K562 (cell line): ENCODE measurements at regions not wholly inside any gene's neighbourhood (a gene's known extent, or its start where the extent isn't known, plus 50 kb on each side); places are given as distances from the start of the nearest gene placed in this dataset.

Source experiments
- ATAC-seq: fragments of 200-7000 bp; cut with Tn5 transposase; 3 replicates; pipeline ENCODE4 v1.9.1; 2020; ENCODE audit warnings: moderate library complexity
- BruUV-seq: library from RNA; stranded (reverse); fragments of 400-500 nt; replicated peaks from 2 replicates; lab custom pipeline; 2021; lab: Mats Ljungman, UMichigan
- CTCF ChIA-PET: fragments of 300-600 bp; formaldehyde crosslinking; extraction: SDS; loops from one replicate; lab custom pipeline; 2021; ENCODE audit warnings: low intra/inter-chr PET ratio; lab: Yijun Ruan, JAX
- POLR2A ChIA-PET: fragments of 300-600, 350-650 bp; sonication (Branson Sonifier 250); formaldehyde crosslinking; extraction: SDS; loops from one replicate; lab custom pipeline; 2021; ENCODE audit warnings: antibody characterized with exemption, inconsistent platforms; lab: Yijun Ruan, JAX
- DNase-seq, 4 experiments: peaks; one replicate each; pipeline versions ENCODE4 v3.0.0 to v3.0.0-alpha.2; 2011 to 2018; ENCODE audit warnings: low spot score in 3 of 4, mixed read lengths in 3 of 4; ENCODE audit errors: extremely low read depth in 1 of 4
- FAIRE-seq: peaks from 2 replicates; lab custom pipeline; 2011; peaks lifted over from hg19 to GRCh38; lab: Jason Lieb, UNC
- H2AFZ ChIP-seq: 2 replicates; pipeline ENCODE4 v1.6.0; 2011; ENCODE audit warnings: low read depth, low read length, control low read depth, inconsistent platforms
- H3K27ac ChIP-seq: fragments of 200-600 bp; 3 replicates; pipeline ENCODE4 v1.8.0; 2011; ENCODE audit warnings: low read depth, mild to moderate bottlenecking, control low read depth, inconsistent platforms, low read length, moderate library complexity, mixed read lengths; ENCODE audit errors: extremely low read depth
- H3K27me3 ChIP-seq, 2 experiments: fragments of 300-600 bp in 1 of 2; 2 replicates in 1 of 2; 3 replicates in 1 of 2; pipeline versions ENCODE4 v1.6.0 to v1.8.0; 2011; ENCODE audit warnings: inconsistent platforms in 2 of 2, low read length in 2 of 2, mild to moderate bottlenecking in 1 of 2, mixed read lengths in 1 of 2, moderate library complexity in 1 of 2; ENCODE audit not compliant: control insufficient read depth in 2 of 2, insufficient read depth in 2 of 2
- H3K36me3 ChIP-seq: fragments of 300-600 bp; 3 replicates; pipeline ENCODE4 v1.8.0; 2011; ENCODE audit warnings: mild to moderate bottlenecking, low read length, inconsistent platforms; ENCODE audit not compliant: control insufficient read depth, insufficient read depth
- H3K4me1 ChIP-seq, 2 experiments: fragments of 200-600 bp in 1 of 2; replicated peaks in 1 of 2; 2 replicates in 1 of 2; 3 replicates in 1 of 2; pipeline versions ENCODE4 v1.5.1 to v1.8.0; 2011; ENCODE audit warnings: inconsistent platforms in 2 of 2, low read length in 2 of 2, mild to moderate bottlenecking in 1 of 2, mixed read lengths in 1 of 2, moderate library complexity in 1 of 2; ENCODE audit not compliant: control insufficient read depth in 2 of 2, insufficient read depth in 2 of 2
- H3K4me2 ChIP-seq: 2 replicates; pipeline ENCODE4 v1.6.1; 2011; ENCODE audit warnings: low read length, control low read depth, inconsistent platforms, mixed read lengths; ENCODE audit not compliant: insufficient read depth
- H3K4me3 ChIP-seq: fragments of 200-600 bp; sonication (generic), shearing (Covaris generic); 2 replicates; pipeline ENCODE4 v1.5.1; 2016; ENCODE audit warnings: control low read depth, inconsistent platforms
- H3K79me2 ChIP-seq: fragments of 200-600 bp; 3 replicates; pipeline ENCODE4 v1.8.0; 2011; ENCODE audit warnings: low read length, inconsistent platforms; ENCODE audit not compliant: control insufficient read depth, insufficient read depth
- H3K9ac ChIP-seq, 2 experiments: 2 replicates each; pipeline versions ENCODE4 v1.6.0 to v1.6.1; 2011; ENCODE audit warnings: low read depth in 2 of 2, low read length in 2 of 2, control low read depth in 1 of 2, inconsistent platforms in 1 of 2, mild to moderate bottlenecking in 1 of 2, mixed read lengths in 1 of 2; ENCODE audit not compliant: insufficient read depth in 1 of 2
- H3K9me1 ChIP-seq: one replicate; pipeline ENCODE4 v1.6.0; 2011; ENCODE audit warnings: inconsistent platforms, mild to moderate bottlenecking, low read length, moderate library complexity; ENCODE audit not compliant: control insufficient read depth, insufficient read depth
- H3K9me3 ChIP-seq: replicated peaks from 2 replicates; pipeline ENCODE4 v1.5.1; 2011; ENCODE audit warnings: low read depth, low read length, inconsistent platforms; ENCODE audit not compliant: control insufficient read depth, insufficient read depth
- H4K20me1 ChIP-seq: replicated peaks from 2 replicates; pipeline ENCODE4 v1.6.1; 2011; ENCODE audit warnings: low read length, inconsistent platforms, mixed read lengths; ENCODE audit not compliant: control insufficient read depth, insufficient read depth
- ASH1L ChIP-seq: fragments of 450-650 bp; IDR thresholded peaks from 2 replicates; pipeline ENCODE4 v1.6.1; 2018; ENCODE audit warnings: borderline replicate concordance, mild to moderate bottlenecking, low read depth; ENCODE audit not compliant: partially characterized antibody
- BRD4 ChIP-seq: fragments of 200-600 bp; sonication (generic); IDR thresholded peaks from 2 replicates; pipeline ENCODE4 v1.6.1; 2017; ENCODE audit warnings: inconsistent platforms
- E2F3 ChIP-seq: fragments of 250-450 bp; sonication (Bioruptor Pico); IDR thresholded peaks from 2 replicates; pipeline ENCODE4 v1.4.0; 2020; ENCODE audit warnings: mild to moderate bottlenecking
- GTF3C2 ChIP-seq: IDR thresholded peaks from 3 replicates; pipeline ENCODE4 v1.6.1; 2011; ENCODE audit warnings: borderline replicate concordance, mild to moderate bottlenecking, moderate library complexity; ENCODE audit not compliant: insufficient read length; ENCODE audit errors: extremely low read depth
- NR0B1 ChIP-seq: fragments of 450-650 bp; IDR thresholded peaks from one replicate; pipeline ENCODE4 v1.6.1; 2018; ENCODE audit warnings: mild to moderate bottlenecking, moderate library complexity; ENCODE audit not compliant: partially characterized antibody
- PKNOX1 ChIP-seq: fragments of 450-650 bp; IDR thresholded peaks from 2 replicates; pipeline ENCODE4 v1.6.1; 2016
- SREBF1 ChIP-seq: fragments of 150-350 bp; IDR thresholded peaks from 2 replicates; pipeline ENCODE4 v1.6.1; 2014; ENCODE audit warnings: antibody characterized with exemption, low read depth, low read length, borderline replicate concordance
- SRSF9 ChIP-seq: fragments of 200-400 bp; formaldehyde crosslinking; IDR thresholded peaks from 2 replicates; pipeline ENCODE4 v1.6.1; 2017; ENCODE audit warnings: low read depth, low read length, borderline replicate concordance
- TCF7 ChIP-seq: sonication (generic); IDR thresholded peaks from 2 replicates; pipeline ENCODE4 v1.6.1; 2016; ENCODE audit warnings: antibody characterized with exemption, borderline replicate concordance
- ZNF224 ChIP-seq: sonication (generic); formaldehyde crosslinking; IDR thresholded peaks from 2 replicates; pipeline ENCODE4 v1.8.0; 2022; ENCODE audit warnings: mild to moderate bottlenecking, missing genetic modification reagents
- ZNF3 ChIP-seq: fragments of 250-450 bp; sonication (Bioruptor Pico); IDR thresholded peaks from 2 replicates; pipeline ENCODE4 v1.5.0; 2021; ENCODE audit warnings: mild to moderate bottlenecking, moderate library complexity
- ZNF609 ChIP-seq: sonication (generic); formaldehyde crosslinking; IDR thresholded peaks from 2 replicates; pipeline ENCODE4 v1.8.1; 2023; ENCODE audit warnings: missing genetic modification reagents, mild to moderate bottlenecking, borderline replicate concordance
- ZSCAN32 ChIP-seq: fragments of 450-650 bp; formaldehyde crosslinking; IDR thresholded peaks from 2 replicates; pipeline ENCODE4 v1.4.0; 2020; ENCODE audit warnings: mild to moderate bottlenecking, moderate library complexity
- WGBS: fragments of 100-300 bp; shearing (Covaris generic); methylation state at CpG from one replicate; pipeline ENCODE4 v1.1.6; 2016; ENCODE audit warnings: low coverage, mixed read lengths; ENCODE audit not compliant: insufficient coverage; ENCODE audit errors: missing lambda C conversion rate; 5-methylcytosine and 5-hydroxymethylcytosine counted together
- in situ Hi-C: fragments of 300-500 bp; cut with MboI; formaldehyde crosslinking; loops from 4 replicates; pipeline ENCODE4 v1.15.0; 2018; ENCODE audit warnings: inconsistent platforms, mixed read lengths
- intact Hi-C: fragments of 100-400 bp; cut with micrococcal nuclease; formaldehyde crosslinking; loops from 2 replicates; pipeline ENCODE4 v1.14.2; 2022

- no peak overlapping the region for H3K9ac ChIP-seq
- DNase-seq, result no peak
- H3K9me3 ChIP-seq, result no peaks in the 10 kb centered on the region
- no TSS peak for BruUV-seq
- CTCF ChIA-PET, result no interaction called here
- FAIRE-seq, result no peak
- H3K36me3 ChIP-seq, result no peaks in the 10 kb centered on the region
- H3K27ac ChIP-seq, result no peak overlapping the region
- no peak for ATAC-seq
- no peak overlapping the region for H2AFZ ChIP-seq
- H4K20me1 ChIP-seq, result no peaks in the 10 kb centered on the region
- intact Hi-C loops, result no loop called here
- H3K4me2 ChIP-seq, result no peak overlapping the region
- POLR2A ChIA-PET, result no interaction called here
- WGBS, result 5% methylated on average over 2 of the region's 2 CpGs
- no peaks in the 10 kb centered on the region for H3K4me1 ChIP-seq
- in situ Hi-C loops, result no loop called here
- no peak overlapping the region for H3K4me3 ChIP-seq
- H3K9me1 ChIP-seq, result no peaks in the 10 kb centered on the region
- H3K79me2 ChIP-seq, result no peaks in the 10 kb centered on the region
- no peaks in the 10 kb centered on the region for H3K27me3 ChIP-seq
- TF ChIP-seq SREBF1 (no peak), GTF3C2 (no peak), NR0B1 (no peak), ZNF3 (CRISPR knock-in tag) (no peak), PKNOX1 (no peak), ASH1L (no peak), ZSCAN32 (CRISPR knock-in tag) (no peak), ZNF609 (no peak), SRSF9 (no peak), E2F3 (CRISPR knock-in tag) (no peak), ZNF224 (CRISPR knock-in tag) (no peak), TCF7 (no peak), BRD4 (no peak)
Measured at GRCh38 chr7:8893775-8894174, 460.4 kb downstream of the NXPH1 start.
